ENCODE measurements at regions not wholly inside any gene's neighbourhood (a gene's known extent, or its start where the extent isn't known, plus 50 kb on each side); places are given as distances from the start of the nearest gene placed in this dataset.
"Not testable (repeated sequence)": the region's sequence is repeated elsewhere in the genome, so short reads cannot be mapped to it uniquely, and the experiment has no call there.

- no peak for DNase-seq
Observed at GRCh38 chr5:2832394-2832793, 80.9 kb upstream of the IRX2 start.

- no peak for DNase-seq
Observed at GRCh38 chr5:2829239-2829638, 77.8 kb upstream of the IRX2 start.

- DNase-seq: no peak
Observed at GRCh38 chr5:2818936-2819335, 67.5 kb upstream of the IRX2 start.

- DNase-seq: no peak
Observed at GRCh38 chr5:2817031-2817603, 65.6 kb upstream of the IRX2 start.

GRCh38 chr5:2813678-2814077, 62.2 kb upstream of the IRX2 start:
- DNase-seq: no peak

GRCh38 chr5:2810644-2811043, 59.2 kb upstream of the IRX2 start:
- no peak for DNase-seq

- not testable (repeated sequence) for DNase-seq
Observed at GRCh38 chr5:2807244-2807643, 55.8 kb upstream of the IRX2 start.

GRCh38 chr5:2806176-2806575, 54.7 kb upstream of the IRX2 start:
- DNase-seq: no peak

GRCh38 chr5:2805080-2805479, 53.6 kb upstream of the IRX2 start:
- no peak for DNase-seq

- no peak for DNase-seq
Observed at GRCh38 chr5:2803751-2804150, 52.3 kb upstream of the IRX2 start.

- no peak for DNase-seq
Observed at GRCh38 chr5:2802693-2803365, 51.4 kb upstream of the IRX2 start.

- DNase-seq: peak in 1 of 2 experiments; percentile 2
Observed at GRCh38 chr5:2801577-2802525, 50.4 kb upstream of the IRX2 start.
